MM.1S (cell line): ENCODE measurements at regions not wholly inside any gene's neighbourhood (a gene's known extent, or its start where the extent isn't known, plus 50 kb on each side); places are given as distances from the start of the nearest gene placed in this dataset.

Experiments used
- CTCF ChIP-seq: fragments of 300-600 bp; sonication (generic); IDR thresholded peaks from 2 replicates; pipeline ENCODE4 v1.5.1; 2016; ENCODE audit warnings: antibody characterized with exemption, low read length, mixed read lengths
- EZH2 ChIP-seq: fragments of 300-600 bp; sonication (generic); optimal IDR thresholded peaks from 2 replicates; pipeline ENCODE3; 2017; ENCODE audit warnings: low read depth, mild to moderate bottlenecking, antibody characterized with exemption, low read length, mixed read lengths

DNA sequence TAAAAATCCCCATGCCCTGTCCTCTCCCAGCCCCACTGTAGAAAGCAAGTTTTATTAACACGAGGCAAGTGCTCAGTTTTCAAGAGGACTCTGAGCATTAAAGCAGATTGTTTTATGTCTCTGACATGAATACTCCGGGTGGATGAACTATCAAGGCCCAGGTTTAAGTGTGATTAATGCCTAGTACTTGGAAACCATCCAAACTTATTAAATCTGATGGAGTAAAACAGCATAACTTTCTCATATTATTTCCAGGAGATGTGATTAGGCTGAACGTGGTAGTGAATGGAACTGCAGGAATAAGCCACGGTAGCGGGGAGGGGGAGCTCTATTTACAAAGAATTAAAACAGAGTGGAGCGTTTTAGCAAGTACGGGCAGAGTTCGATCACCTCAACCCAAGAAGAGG lies 144.2 kb upstream of the RNF32 start:
- TF ChIP-seq EZH2 (no peak), CTCF (no peak)
